ENCODE measurements at regions not wholly inside any gene's neighbourhood (a gene's known extent, or its start where the extent isn't known, plus 50 kb on each side); places are given as distances from the start of the nearest gene placed in this dataset.
"Not testable (repeated sequence)": the region's sequence is repeated elsewhere in the genome, so short reads cannot be mapped to it uniquely, and the experiment has no call there.

DNA sequence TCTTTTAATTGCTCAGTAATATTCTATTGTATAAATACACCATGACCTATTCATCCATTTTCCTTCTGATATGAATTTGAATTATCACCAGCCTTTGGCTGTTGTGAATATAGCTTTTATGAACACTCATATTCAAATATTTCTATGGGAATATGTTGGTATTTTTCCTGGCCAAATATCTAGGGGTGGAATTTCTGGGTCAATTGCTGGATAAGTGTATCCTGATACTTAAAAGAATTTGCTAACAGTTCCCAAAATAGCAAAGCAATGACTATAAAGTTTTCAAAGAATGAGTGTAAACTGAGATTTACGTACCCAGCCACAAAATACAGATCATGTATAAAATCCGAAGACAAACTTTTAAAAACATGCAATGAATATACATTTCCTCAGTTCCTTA is 148.7 kb upstream of the CLEC14A start:
- no peak for DNase-seq (ENCODE audit: low read depth)

DNA sequence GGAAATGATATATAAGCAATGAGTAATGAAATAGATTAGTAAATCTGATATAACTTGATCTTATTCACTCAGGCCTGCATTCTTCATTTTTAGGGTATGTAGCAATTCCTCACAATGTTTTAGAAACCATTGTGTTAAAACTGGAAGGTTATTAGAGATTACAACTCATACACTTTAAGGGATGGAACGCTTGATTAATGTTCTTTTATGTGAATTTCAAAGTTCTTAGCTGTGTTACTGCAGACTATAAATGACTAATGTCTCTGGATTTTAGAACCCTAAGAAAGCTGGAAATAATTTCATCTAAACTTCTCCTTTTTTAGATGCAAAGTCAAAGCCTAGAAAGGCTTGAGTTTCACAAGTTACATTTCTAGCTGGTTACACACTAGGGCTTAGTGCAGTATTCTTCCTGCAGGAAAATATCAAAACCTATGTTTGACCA is 148.2 kb upstream of the CLEC14A start:
- no peak for DNase-seq (ENCODE audit: low read depth)

DNA sequence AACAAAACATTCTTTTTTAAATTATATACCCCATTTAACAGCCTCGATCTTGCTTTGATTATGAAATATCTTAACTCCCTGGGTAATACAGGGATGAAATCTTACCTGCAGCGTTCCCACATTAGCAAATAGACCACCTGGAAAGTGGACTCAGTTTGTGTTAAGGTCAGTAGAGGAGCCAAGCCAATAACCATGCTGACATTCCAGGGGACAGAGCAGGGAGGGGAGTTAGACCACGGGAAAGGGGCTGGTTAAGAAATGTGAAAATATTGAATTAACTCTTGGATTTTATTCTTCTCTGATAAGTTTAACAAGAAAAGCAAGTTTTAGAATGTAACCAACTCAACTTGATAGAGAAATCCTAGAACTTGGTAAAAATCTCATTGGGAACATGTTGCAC is 144.9 kb upstream of the CLEC14A start:
- no peak for DNase-seq (ENCODE audit: low read depth)

DNA sequence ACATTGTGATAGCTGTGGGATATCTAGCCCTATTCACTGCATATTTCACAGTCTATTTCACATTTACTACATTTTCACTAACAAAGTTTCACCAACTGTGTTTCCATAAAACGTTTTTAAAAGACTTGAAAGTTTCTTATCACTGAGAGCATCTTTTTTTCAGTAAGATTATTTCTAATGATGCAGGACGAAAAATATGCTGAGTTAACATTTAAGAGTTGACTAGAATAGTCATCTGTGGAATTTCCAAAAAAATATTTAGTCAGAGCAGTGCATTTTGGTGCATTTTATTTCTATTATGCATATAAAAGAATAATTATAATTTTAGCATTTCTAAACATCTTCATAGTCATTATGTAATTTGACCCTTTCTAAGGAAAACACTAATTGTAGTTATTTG is 143.8 kb upstream of the CLEC14A start:
- DNase-seq (ENCODE audit: low read depth): no peak

DNA sequence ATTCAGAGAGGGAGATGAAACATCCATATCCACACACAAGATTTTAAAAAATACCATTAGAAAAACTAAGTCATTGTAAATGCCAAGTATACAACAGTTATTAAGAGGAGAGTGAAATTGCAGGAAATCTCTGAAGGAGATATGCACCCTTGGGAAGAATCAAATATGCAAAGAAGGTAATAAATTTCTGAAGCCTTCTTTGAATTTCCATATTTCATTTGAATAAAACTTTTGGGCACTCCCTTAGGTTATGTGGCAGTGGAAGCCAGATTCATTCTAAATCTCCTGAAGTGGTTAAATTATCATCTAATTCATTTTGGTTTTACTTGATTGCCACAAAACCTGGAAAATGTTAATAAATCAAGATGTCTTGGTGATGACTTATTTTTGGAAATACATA is 138.9 kb upstream of the CLEC14A start:
- no peak for DNase-seq (ENCODE audit: low read depth)

DNA sequence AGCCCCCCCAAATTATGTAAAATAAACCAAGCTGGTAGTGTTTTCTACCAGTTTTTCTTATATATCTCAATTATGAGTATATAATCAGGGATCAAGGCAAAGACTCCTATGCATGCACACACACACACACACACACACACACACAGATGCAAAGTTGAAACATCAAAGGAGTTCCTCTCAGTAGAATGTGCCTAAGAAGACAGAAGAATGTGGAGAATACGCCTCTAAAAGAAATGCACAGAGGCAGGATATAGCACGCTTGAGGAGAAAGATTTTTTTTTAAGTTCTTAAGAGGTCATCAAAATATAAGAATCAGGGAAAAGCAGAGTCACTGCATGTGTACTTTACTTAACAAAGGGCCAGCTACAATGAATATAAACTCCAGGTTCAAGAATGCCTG is 138.2 kb upstream of the CLEC14A start:
- no peak for DNase-seq (ENCODE audit: low read depth)

DNA sequence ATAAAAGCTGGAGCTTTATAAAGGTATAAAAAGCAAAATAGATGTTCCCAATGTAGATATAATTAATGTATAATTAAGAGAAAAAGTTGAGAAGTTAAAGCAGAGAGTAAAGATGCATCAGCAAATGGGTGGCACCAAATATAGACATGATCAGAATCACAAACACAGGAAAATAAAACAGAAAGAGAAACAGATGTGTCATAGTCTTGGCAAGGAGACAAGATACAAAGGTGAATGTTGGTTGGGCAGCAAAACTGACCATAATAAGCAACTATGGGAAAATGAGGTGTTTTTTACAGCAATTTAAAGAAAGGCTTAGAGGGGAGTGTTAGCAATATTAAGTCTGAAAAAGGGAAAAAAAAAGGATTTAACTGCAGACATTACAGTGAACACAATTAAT is 135.4 kb upstream of the CLEC14A start:
- no peak for DNase-seq (ENCODE audit: low read depth)

DNA sequence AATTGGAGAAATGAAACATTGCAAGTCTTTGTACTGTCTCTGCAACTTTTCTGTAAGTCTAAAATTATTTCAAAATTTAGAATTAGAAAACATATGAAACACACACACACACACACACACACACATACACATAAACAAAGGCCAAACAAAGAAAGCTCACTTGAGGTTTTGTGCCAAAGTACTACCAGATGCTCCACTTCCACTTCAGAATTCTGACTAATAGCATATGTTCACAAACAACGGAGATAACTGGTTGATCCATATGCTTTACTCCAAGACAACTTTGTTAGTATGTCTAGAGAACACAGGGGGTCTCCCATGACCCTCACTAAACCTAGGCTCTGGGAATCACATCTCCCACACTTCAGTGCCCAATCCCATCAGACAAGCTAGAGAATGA is 133.8 kb upstream of the CLEC14A start:
- no peak for DNase-seq (ENCODE audit: low read depth)

DNA sequence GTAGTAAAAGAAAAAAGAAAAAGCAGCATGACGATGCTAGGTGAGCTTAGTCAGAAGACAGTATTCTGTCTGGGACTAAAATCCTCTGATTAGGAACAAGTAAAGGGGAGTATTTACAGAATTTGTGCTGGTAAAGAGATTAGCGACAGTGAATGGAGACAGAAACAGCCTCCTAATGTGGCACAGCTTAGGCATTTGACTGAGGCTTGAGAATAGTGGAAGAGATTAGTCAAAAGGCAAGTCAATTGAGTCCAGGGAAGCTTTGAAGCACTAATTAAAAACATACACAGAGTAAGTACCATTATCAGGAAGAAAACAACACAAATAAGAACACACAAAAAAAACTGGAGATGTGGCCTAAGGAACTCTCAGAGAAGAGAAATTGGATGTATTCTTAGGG is 131.9 kb upstream of the CLEC14A start:
- no peak for DNase-seq (ENCODE audit: low read depth)

DNA sequence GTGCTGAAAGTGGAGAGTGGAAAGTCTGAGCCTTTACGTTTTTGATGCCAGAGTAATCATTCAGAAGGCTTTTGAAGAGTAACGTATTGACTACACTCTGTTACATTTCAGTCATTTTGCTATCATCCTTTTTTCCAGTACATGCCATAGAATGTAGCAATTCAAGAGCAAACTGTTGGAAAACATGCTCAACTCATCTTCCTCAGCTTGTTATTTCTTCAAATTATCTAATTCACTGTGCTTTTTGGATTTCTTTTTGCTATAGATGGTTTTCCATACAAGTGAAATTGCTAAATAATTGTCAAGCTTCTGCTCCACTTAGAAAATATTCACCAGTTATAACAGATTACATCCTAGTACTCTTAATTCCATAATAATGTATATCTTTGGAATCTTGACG is 129.9 kb upstream of the CLEC14A start:
- DNase-seq (ENCODE audit: low read depth): no peak

DNA sequence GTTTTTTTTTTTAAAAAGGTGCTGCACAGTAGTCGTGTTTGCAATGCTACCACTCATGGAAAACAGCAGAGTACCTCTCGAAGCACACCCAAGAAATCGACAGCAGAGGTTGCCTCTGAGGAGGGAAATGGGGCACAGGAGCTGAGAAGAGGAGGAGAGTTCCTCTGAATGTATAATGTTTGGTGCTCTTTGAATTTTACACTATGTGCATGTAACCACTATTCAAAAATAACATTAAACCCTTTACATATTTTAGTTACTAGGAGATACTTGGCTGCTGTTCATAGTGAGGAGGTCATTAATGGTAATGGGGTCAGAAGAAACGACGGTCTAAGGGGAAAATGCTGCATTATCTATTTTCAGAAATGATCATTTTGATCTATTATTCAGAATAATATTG is 129.4 kb upstream of the CLEC14A start:
- DNase-seq (ENCODE audit: low read depth): no peak

DNA sequence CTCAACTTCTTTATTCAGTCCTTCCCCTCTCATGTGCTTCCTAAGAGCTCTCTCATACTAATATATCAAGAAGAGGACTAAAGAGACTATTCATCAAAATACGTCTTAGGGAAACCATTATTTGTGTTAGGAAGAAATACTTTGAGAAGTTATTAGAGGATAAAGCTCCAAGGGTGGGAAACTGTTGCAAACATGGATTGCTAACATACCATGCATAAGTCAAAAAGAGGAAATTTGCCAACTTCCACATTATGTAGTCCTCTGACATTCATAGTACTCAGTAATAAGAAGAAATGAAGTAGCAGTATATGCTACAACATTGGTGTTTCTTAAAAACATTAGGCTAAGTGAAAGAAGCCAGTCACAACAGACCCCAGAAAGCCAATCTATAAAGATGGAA is 128.8 kb upstream of the CLEC14A start:
- no peak for DNase-seq (ENCODE audit: low read depth)

DNA sequence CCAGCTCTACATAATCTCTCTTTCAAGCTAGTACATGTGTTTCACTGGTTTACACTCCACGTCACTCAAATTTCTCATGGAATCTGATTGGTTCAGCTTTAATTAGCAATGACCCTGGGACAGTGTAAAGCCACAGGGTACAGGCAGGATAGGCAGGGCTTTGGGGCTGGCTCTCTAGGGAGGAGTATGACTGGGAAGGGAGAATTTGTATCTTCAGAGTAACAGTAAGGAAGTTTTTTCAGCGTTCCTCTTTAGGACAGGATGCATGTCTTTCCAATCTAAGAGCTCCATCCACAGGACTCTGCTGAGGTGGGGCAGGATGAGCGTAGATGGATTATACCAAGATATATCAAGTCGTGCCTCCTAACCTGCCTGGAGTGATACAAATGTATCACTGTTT is 112.0 kb upstream of the CLEC14A start:
- no peak for DNase-seq (ENCODE audit: low read depth)

DNA sequence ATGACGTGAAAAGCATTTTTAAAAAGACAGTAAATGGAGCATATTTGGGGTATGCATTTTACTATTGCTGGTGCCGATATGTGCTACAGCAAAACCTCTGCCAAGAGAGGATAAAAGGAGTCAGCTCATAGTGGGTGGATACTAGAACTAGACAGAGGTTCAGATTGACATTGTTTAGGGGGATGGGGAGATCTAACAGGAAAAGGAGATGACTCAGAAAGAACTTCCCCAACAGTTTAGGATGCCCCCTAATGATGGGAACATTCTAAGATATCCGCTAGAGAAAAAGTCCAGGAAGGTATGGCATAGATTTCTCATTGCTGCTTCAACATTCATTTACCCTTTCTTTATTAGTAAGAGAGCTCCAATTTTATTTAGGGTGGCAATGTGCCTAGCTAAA is 110.5 kb upstream of the CLEC14A start:
- no peak for DNase-seq (ENCODE audit: low read depth)

DNA sequence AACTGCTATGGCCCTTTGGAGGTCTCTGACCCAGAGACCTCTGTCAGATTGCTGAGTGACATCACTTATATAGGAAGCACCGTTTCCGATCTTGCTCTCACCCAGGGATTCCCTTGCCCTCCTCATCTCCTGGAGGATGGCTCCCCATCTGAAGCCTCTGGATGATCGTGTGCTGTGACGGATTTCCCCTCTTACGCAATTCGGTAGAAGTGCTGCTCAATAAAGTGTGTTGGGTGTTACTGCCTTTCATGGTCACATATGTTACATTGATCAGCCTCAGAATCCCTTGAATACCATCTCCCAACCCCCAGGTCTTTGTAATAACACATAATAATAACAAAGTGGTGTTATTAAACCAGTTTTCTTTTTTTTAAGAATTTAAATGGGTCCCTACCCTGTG is 107.3 kb upstream of the CLEC14A start:
- DNase-seq (ENCODE audit: low read depth): no peak

DNA sequence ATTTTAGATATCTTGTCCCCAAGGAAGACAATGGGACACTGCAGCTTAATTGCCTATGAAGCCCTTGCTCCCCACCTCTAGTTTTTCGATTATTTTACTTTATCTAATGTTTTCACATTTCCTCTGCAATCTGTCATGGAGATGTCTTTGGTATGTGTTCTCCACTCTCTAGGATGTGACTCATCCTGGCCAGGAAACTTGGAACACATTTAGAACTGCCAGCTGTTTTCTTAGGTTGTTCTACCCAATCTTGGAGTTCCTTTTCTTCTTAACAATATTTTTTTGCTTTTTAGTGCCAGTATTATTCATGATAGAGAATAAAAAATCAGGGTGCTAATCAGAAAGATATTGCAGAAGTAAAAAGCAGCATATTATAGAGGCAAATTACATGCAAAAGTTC is 101.7 kb upstream of the CLEC14A start:
- no peak for DNase-seq (ENCODE audit: low read depth)

DNA sequence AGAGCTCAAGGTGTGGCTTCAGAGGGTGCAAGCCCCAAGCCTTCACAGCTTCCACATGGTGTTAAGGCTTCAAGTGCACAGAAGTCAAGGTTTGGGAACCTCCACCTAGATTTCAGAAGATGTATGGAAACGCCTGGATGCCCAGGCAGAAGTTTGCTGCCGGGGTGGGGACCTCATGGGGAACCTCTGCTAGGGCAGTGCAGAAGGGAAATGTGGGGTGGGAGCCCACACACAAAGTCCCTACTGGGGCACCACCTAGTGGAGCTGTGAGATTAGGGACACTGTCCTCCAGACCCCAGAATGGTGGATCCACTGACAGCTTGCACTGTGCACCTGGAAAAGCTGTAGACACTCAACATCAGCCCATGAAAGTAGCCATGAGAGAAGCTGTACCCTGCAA is 99.6 kb upstream of the CLEC14A start:
- not testable (repeated sequence) for DNase-seq (ENCODE audit: low read depth)

DNA sequence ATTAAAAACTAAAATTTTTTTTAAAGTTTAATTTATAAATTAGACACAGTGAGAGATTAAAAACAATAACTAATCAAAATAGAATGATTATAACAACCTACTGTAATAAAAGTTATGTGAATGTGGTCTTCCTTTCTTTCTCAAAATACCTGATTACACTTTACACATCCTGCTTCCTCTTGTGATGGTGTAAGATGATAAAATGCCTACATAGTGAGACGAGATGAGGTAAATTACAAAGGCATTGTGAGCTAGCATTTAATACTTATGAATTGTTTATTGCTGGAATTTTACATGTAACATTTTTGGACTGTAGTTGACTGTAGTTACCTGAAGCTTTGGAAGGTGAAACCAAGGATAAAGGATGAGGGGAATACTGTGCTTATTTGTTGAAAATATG is 94.2 kb upstream of the CLEC14A start:
- DNase-seq (ENCODE audit: low read depth): no peak

DNA sequence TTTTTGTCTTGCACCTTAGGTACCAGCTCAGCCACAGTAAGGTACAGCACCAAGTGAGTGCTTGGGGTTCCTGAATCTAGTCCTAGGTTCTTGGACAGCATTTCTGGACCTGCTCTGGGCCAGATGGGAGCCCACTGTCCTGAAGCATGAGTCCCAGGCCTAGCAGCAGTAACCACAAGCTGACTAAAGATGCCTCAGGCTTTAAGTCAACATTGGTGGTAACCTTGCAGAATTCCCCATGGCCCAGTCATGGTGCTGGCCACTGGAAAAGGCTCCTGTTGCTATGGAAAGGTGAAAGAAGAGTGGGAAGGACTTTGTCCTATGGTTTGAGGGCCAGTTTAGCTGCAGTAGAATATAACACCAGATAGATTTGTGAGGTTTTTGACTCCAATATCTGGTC is 86.9 kb upstream of the CLEC14A start:
- DNase-seq (ENCODE audit: low read depth): no peak

DNA sequence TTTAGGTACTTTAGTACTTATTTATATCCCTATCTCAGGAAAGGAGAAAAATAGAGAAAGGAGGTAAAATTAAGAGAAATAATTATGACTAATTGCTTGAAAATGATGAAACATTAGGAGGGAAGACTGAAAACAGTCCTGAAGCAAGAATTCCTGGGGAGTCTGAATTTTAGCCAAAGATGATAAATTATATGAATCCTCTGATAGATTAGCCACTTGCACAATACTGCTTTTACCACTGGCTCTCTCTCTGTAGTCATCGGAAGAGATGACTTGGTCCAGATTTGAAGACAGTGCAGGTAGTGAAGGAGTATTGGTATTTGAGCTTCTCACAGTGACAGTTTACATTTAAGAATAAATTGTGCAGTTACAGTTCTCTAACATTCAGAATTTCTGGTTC is 83.8 kb upstream of the CLEC14A start:
- no peak for DNase-seq (ENCODE audit: low read depth)

DNA sequence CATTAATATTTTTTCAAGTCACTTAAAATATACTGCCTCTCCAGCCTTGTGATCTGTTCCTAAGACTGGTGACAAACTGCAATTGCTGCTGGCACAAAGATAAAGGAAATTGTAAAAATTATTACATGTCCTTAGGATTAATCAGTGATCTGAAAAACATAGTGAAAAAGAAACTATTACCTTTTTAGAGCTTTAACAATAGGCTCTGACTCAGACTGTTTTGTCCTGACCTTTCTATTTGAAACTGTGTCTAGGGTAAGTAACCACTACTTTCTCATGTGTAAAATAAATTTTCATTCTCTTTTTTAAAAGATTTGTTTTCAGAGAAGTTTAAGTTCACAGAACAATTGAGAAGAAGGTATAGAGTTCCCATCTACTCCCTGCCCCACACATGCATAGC is 80.4 kb upstream of the CLEC14A start:
- no peak for DNase-seq (ENCODE audit: low read depth)

DNA sequence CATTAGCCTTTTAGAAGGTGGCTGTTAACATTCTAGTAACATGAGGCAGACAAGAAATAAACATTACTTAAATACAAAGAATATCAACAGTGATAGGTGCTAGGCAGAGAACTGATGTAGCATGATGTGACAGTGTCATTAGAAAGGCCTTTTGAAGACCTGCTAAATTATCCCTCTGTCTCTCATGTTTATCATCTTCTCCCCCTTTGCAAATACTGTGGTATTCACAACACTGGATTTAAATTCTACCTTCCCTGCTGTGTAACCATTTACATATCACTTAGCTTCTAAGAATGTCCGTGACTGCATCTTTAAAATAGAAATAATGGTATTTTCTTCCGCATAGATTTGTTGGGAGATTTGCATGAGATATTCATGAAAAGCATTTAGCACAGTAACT is 74.4 kb upstream of the CLEC14A start:
- no peak for DNase-seq (ENCODE audit: low read depth)

DNA sequence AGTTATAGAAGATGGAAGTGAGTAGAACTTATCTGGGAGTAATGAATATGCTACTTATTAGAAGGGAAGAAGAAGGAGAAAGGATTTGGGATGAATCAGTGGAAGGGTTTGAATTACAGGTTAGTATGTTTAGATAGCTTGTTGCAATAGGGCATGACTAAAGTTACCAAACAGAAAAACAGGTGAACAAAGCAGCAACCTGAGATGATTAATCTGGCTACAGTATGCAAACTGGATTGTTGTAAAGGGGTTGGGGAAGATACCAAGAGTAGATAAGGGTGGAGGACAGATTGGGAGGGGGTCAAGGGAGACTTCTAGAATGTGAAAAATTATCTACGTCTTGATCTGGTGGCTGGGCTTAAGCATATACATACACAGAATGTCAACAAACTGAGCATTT is 73.4 kb upstream of the CLEC14A start:
- no peak for DNase-seq (ENCODE audit: low read depth)

DNA sequence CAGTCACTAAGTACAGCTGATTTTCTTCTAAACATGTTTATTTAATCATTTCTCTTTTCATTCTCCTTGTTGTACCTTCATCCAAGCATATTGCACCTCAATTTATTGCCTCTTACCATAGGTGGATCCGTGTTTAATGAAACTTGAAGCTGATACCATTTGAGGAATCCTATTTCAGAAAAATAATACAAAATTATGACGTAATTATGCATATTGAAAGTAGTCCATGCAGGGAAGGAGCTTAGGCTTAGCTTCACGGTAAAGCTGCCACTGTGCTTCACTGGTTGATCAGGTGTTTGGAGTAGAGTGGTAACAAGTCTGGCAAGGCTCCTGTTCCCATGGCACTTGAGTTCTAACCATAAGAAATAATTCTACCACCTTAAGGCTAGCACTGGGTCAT is 61.0 kb upstream of the CLEC14A start:
- no peak for DNase-seq (ENCODE audit: low read depth)

DNA sequence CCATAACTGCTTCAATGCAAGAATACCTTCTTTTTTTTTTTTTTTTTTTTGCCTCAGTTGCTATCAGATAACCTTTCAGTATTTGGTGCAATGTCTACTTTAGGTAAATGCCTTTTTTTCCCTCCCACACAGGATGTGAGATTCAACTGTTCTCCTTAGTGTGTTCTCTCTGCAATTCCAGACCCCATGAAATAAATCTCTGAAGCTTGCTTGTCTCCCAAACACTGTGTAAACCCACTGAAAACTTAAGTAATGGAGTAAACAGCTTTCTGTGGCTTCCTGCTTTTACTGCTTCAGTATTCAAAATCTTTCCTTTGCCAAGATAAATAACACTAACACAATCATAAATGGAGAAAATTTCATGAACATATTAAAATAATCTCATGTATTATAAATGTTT is 55.8 kb upstream of the CLEC14A start:
- DNase-seq (ENCODE audit: low read depth): no peak
